T-cell (primary cell): ENCODE measurements at regions not wholly inside any gene's neighbourhood (a gene's known extent, or its start where the extent isn't known, plus 50 kb on each side); places are given as distances from the start of the nearest gene placed in this dataset.

Experiments
- ATAC-seq, 4 experiments: fragments of 200-7000 bp in 3 of 4; fragments of 150-1000 bp in 1 of 4; cut with Tn5 transposase; replicated peaks in 1 of 4; 1 replicate in 3 of 4; 2 replicates in 1 of 4; pipeline ENCODE4 v1.10.0; 2021; ENCODE audit warnings: moderate library complexity in 3 of 4, mild to moderate bottlenecking in 2 of 4, moderate number of reproducible peaks in 1 of 4
- CTCF ChIA-PET, 2 donors: fragments of 300-600 bp; sonication (Branson Sonifier 250); formaldehyde crosslinking; loops; one replicate each; lab custom pipeline; 2022; ENCODE audit warnings: antibody characterized with exemption in 2 of 2; lab: Charles Lee
- POLR2A ChIA-PET, 2 donors: fragments of 300-600 bp; sonication (Branson Sonifier 250); formaldehyde crosslinking; loops; one replicate each; lab custom pipeline; 2022; ENCODE audit warnings: antibody characterized with exemption in 2 of 2; lab: Charles Lee
- DNase-seq, 35 experiments: peaks; one replicate each; pipeline versions ENCODE4 v3.0.0 to v3.0.0-alpha.2; 2013 to 2023
- H3K27ac ChIP-seq: one replicate; pipeline ENCODE4 v1.5.1; 2013; ENCODE audit warnings: low read length
- H3K27me3 ChIP-seq, 2 experiments: replicated peaks in 1 of 2; 1 replicate in 1 of 2; 2 replicates in 1 of 2; pipeline versions ENCODE4 v1.6.1 to v1.7.0; 2013; ENCODE audit warnings: low read length in 1 of 2, mixed read lengths in 1 of 2; ENCODE audit not compliant: control insufficient read depth in 2 of 2, insufficient read depth in 2 of 2; ENCODE audit errors: extremely low read depth in 1 of 2
- H3K36me3 ChIP-seq, 2 donors: 1 replicate in 1 of 2; 2 replicates in 1 of 2; pipeline versions ENCODE4 v1.6.1 to v1.7.0; 2013; ENCODE audit warnings: low read length in 1 of 2; ENCODE audit not compliant: control insufficient read depth in 2 of 2, insufficient read depth in 1 of 2; ENCODE audit errors: extremely low read depth in 1 of 2
- H3K4me1 ChIP-seq, 2 experiments: 1 replicate in 1 of 2; 2 replicates in 1 of 2; pipeline versions ENCODE4 v1.6.1 to v1.7.0; 2013; ENCODE audit warnings: low read length in 2 of 2, mixed read lengths in 1 of 2; ENCODE audit not compliant: insufficient read depth in 2 of 2, control insufficient read depth in 1 of 2; ENCODE audit errors: extremely low read depth in 1 of 2
- H3K4me3 ChIP-seq, 2 donors: 1 replicate in 1 of 2; 2 replicates in 1 of 2; pipeline versions ENCODE4 v1.5.1 to v1.7.0; 2013; ENCODE audit warnings: mild to moderate bottlenecking in 2 of 2, low read length in 1 of 2, moderate library complexity in 1 of 2; ENCODE audit not compliant: control insufficient read depth in 1 of 2; ENCODE audit errors: extremely low read depth in 1 of 2
- H3K9me3 ChIP-seq: 2 replicates; pipeline ENCODE4 v1.7.0; 2013
- H3K27ac Mint-ChIP-seq, 2 donors: one replicate each; pipeline ENCODE4 v1.8.0; 2020 to 2021; ENCODE audit warnings: mild to moderate bottlenecking in 2 of 2, mixed read lengths in 2 of 2
- H3K27me3 Mint-ChIP-seq, 2 donors: one replicate each; pipeline ENCODE4 v1.8.0; 2021 to 2022; ENCODE audit warnings: mixed read lengths in 2 of 2
- H3K36me3 Mint-ChIP-seq: one replicate; pipeline ENCODE4 v1.8.0; 2021; ENCODE audit warnings: mixed read lengths
- H3K4me1 Mint-ChIP-seq, 3 donors: one replicate each; pipeline ENCODE4 v1.8.0; 2020 to 2022; ENCODE audit warnings: mixed read lengths in 3 of 3, mild to moderate bottlenecking in 1 of 3
- H3K4me3 Mint-ChIP-seq, 3 donors: one replicate each; pipeline ENCODE4 v1.8.0; 2020 to 2022; ENCODE audit warnings: mild to moderate bottlenecking in 3 of 3, mixed read lengths in 3 of 3, moderate library complexity in 3 of 3
- H3K9me3 Mint-ChIP-seq, 3 donors: one replicate each; pipeline ENCODE4 v1.8.0; 2020 to 2022; ENCODE audit warnings: mixed read lengths in 3 of 3
- WGBS: methylation state at CpG from one replicate; pipeline ENCODE4 v1.1.5; 2013; ENCODE audit warnings: missing lambda C conversion rate; ENCODE audit not compliant: insufficient coverage; 5-methylcytosine and 5-hydroxymethylcytosine counted together

- ATAC-seq = no peak
- no peaks in the 10 kb centered on the region for H3K4me1 ChIP-seq
- Mint-ChIP-seq H3K36me3 (no peaks in the 10 kb centered on the region), H3K4me1 (no peaks in the 10 kb centered on the region), H3K4me3 (no peak overlapping the region), H3K9me3 (peaks cover 11 to 33% (median 13%) of the 10 kb centered on the region in 3 donors), H3K27me3 (no peaks in the 10 kb centered on the region), H3K27ac (no peak overlapping the region)
- ChIA-PET POLR2A (no interaction called here), CTCF (no interaction called here)
- peaks cover 4% of the 10 kb centered on the region for H3K9me3 ChIP-seq
- DNase-seq = no peak
- no peaks in the 10 kb centered on the region for H3K27me3 ChIP-seq
- no peak overlapping the region for H3K4me3 ChIP-seq
- 62% methylated on average over 2 of the region's 4 CpGs for WGBS
- H3K27ac ChIP-seq = no peak overlapping the region
- no peaks in the 10 kb centered on the region for H3K36me3 ChIP-seq
Measured at GRCh38 chr6:77036400-77036799, 426.9 kb downstream of the HTR1B start.

- Mint-ChIP-seq H3K9me3 (peaks cover 9 to 35% (median 19%) of the 10 kb centered on the region in 3 donors), H3K4me1 (no peaks in the 10 kb centered on the region), H3K27me3 (no peaks in the 10 kb centered on the region), H3K4me3 (no peak overlapping the region), H3K36me3 (no peaks in the 10 kb centered on the region), H3K27ac (no peak overlapping the region)
- no peak overlapping the region for H3K27ac ChIP-seq
- CTCF ChIA-PET = no interaction called here
- no CpG with 5 or more reads among the region's 5 CpGs for WGBS
- POLR2A ChIA-PET = interaction anchor here in 1 of 2 donors (0.6 kb wide), 1 partner anchor 312 kb away, joined by 3 read pairs; no protein-coding TSS in a partner anchor
- H3K36me3 ChIP-seq = no peaks in the 10 kb centered on the region
- ATAC-seq = no peak
- no peak overlapping the region for H3K4me3 ChIP-seq
- H3K4me1 ChIP-seq = no peaks in the 10 kb centered on the region
- peaks cover 2% of the 10 kb centered on the region for H3K9me3 ChIP-seq
- DNase-seq = no peak
- no peaks in the 10 kb centered on the region for H3K27me3 ChIP-seq
Measured at GRCh38 chr6:77034161-77034560, 429.1 kb downstream of the HTR1B start.

GRCh38 chr6:77030929-77031674 is 432.2 kb downstream of the HTR1B start:
- no peak for ATAC-seq
- POLR2A ChIA-PET = no interaction called here
- H3K27me3 Mint-ChIP-seq = no peaks in the 10 kb centered on the region

GRCh38 chr6:77026341-77026740 is 436.9 kb downstream of the HTR1B start:
- Mint-ChIP-seq H3K36me3 (no peaks in the 10 kb centered on the region), H3K4me3 (no peak overlapping the region), H3K27ac (no peak overlapping the region), H3K9me3 (peaks cover 9 to 24% (median 12%) of the 10 kb centered on the region in 3 donors), H3K27me3 (no peaks in the 10 kb centered on the region), H3K4me1 (no peaks in the 10 kb centered on the region)
- Histone ChIP-seq H3K36me3 (no peaks in the 10 kb centered on the region), H3K4me1 (no peaks in the 10 kb centered on the region), H3K27me3 (no peaks in the 10 kb centered on the region), H3K4me3 (no peak overlapping the region), H3K27ac (no peak overlapping the region), H3K9me3 (no peaks in the 10 kb centered on the region)
- ChIA-PET CTCF (no interaction called here), POLR2A (interaction anchor here in 1 of 2 donors (0.6 kb wide), 1 partner anchor 32 kb away, joined by 3 read pairs; no protein-coding TSS in a partner anchor)
- no CpG with 5 or more reads among the region's 2 CpGs for WGBS
- no peak for DNase-seq
- ATAC-seq = no peak

More at GRCh38 chr6:77030929-77031674, 432.2 kb downstream of the HTR1B start:
- H3K36me3 ChIP-seq = no peaks in the 10 kb centered on the region
- Mint-ChIP-seq H3K9me3 (peaks cover 6 to 24% (median 7%) of the 10 kb centered on the region in 3 donors), H3K4me1 (no peaks in the 10 kb centered on the region), H3K4me3 (no peak overlapping the region), H3K27ac (no peak overlapping the region), H3K36me3 (no peaks in the 10 kb centered on the region)
- H3K4me3 ChIP-seq = no peak overlapping the region
- no peaks in the 10 kb centered on the region for H3K4me1 ChIP-seq
- H3K27me3 ChIP-seq = no peaks in the 10 kb centered on the region
- H3K27ac ChIP-seq = no peak overlapping the region
- peaks cover 2% of the 10 kb centered on the region for H3K9me3 ChIP-seq
- WGBS = 100% methylated on average over 3 of the region's 7 CpGs
- CTCF ChIA-PET = no interaction called here
- no peak for DNase-seq

- Mint-ChIP-seq H3K9me3 (peaks cover 9 to 19% (median 12%) of the 10 kb centered on the region in 3 donors), H3K36me3 (no peaks in the 10 kb centered on the region), H3K4me1 (no peaks in the 10 kb centered on the region), H3K4me3 (no peak overlapping the region), H3K27me3 (no peaks in the 10 kb centered on the region), H3K27ac (no peak overlapping the region)
- ChIA-PET CTCF (no interaction called here), POLR2A (no interaction called here)
- 100% methylated on average over 1 of the region's 3 CpGs for WGBS
- Histone ChIP-seq H3K9me3 (no peaks in the 10 kb centered on the region), H3K4me3 (no peak overlapping the region), H3K27ac (no peak overlapping the region), H3K36me3 (no peaks in the 10 kb centered on the region), H3K4me1 (no peaks in the 10 kb centered on the region), H3K27me3 (no peaks in the 10 kb centered on the region)
- DNase-seq (no peak), ATAC-seq (no peak)
Measured at GRCh38 chr6:77025736-77026223, 437.5 kb downstream of the HTR1B start.

GRCh38 chr6:77021778-77022177 is 441.5 kb downstream of the HTR1B start:
- H3K4me3 Mint-ChIP-seq = no peak overlapping the region
- H3K4me1 ChIP-seq = no peaks in the 10 kb centered on the region
- no peaks in the 10 kb centered on the region for H3K9me3 ChIP-seq
- no peaks in the 10 kb centered on the region for H3K36me3 ChIP-seq
- no CpG with 5 or more reads among the region's 5 CpGs for WGBS
- no peaks in the 10 kb centered on the region for H3K4me1 Mint-ChIP-seq
- no peaks in the 10 kb centered on the region for H3K27me3 Mint-ChIP-seq
- no peaks in the 10 kb centered on the region for H3K27me3 ChIP-seq
- DNase-seq (no peak), ATAC-seq (no peak)
- ChIA-PET POLR2A (no interaction called here), CTCF (no interaction called here)
- H3K4me3 ChIP-seq = no peak overlapping the region
- peaks cover 8 to 14% (median 8%) of the 10 kb centered on the region in 3 donors for H3K9me3 Mint-ChIP-seq
- no peaks in the 10 kb centered on the region for H3K36me3 Mint-ChIP-seq
- H3K27ac Mint-ChIP-seq = no peak overlapping the region
- no peak overlapping the region for H3K27ac ChIP-seq
